Erythroblast (primary cell): ENCODE measurements at regions not wholly inside any gene's neighbourhood (a gene's known extent, or its start where the extent isn't known, plus 50 kb on each side); places are given as distances from the start of the nearest gene placed in this dataset.

Source experiments
- GATA1 ChIP-seq: IDR thresholded peaks from 2 replicates; pipeline ENCODE4 v1.6.1; 2011; ENCODE audit warnings: low read depth, mild to moderate bottlenecking, control low read depth, low read length, moderate library complexity
- POLR2A ChIP-seq: IDR thresholded peaks from 2 replicates; pipeline ENCODE4 v1.6.1; 2011; ENCODE audit warnings: mild to moderate bottlenecking, low read length

DNA sequence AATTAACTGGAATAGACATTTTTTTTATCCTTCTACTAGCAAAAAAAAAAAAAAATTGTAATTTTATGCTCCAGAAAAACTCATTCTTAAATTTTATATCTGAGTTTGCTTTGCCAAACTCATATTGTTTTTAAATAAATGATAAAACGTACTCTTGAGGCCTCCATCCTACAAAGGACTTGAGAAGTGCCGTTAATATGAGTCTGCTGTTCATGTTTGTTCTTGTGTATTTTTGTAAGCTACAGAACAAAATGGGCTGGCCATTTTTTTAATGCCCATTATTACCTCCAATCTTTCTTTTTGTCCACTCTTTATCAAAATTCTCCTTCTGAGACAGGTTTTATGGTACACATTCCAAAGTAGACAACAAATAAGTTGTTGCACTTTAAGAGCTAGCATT, 643.5 kb upstream of the SOX9 start:
- TF ChIP-seq POLR2A = no peak
- no peak for TF ChIP-seq GATA1
